EH (cell line): ENCODE measurements at regions not wholly inside any gene's neighbourhood (a gene's known extent, or its start where the extent isn't known, plus 50 kb on each side); places are given as distances from the start of the nearest gene placed in this dataset.

Experiments
- DNase-seq: peaks from one replicate; pipeline ENCODE4 v3.0.0-alpha.2; 2015; ENCODE audit warnings: low read depth

GRCh38 chr18:76544511-76545345 lies 49.7 kb upstream of the ZNF516 start:
- no peak for DNase-seq
